HPDE6-E6E7 (cell line): ENCODE measurements at regions not wholly inside any gene's neighbourhood (a gene's known extent, or its start where the extent isn't known, plus 50 kb on each side); places are given as distances from the start of the nearest gene placed in this dataset.
"Not testable (repeated sequence)": the region's sequence is repeated elsewhere in the genome, so short reads cannot be mapped to it uniquely, and the experiment has no call there.

ENCODE experiments used
- DNase-seq: peaks from one replicate; pipeline ENCODE4 v3.0.0; 2011; ENCODE audit warnings: missing footprints; ENCODE audit errors: extremely low spot score

- no peak for DNase-seq
Observed at GRCh38 chr2:31736695-31737454, 156.1 kb upstream of the SRD5A2 start.

- DNase-seq, result no peak
Observed at GRCh38 chr2:31735716-31736115, 155.0 kb upstream of the SRD5A2 start.

GRCh38 chr2:31729442-31730092 is 148.8 kb upstream of the SRD5A2 start:
- peak; percentile 31 for DNase-seq

DNA sequence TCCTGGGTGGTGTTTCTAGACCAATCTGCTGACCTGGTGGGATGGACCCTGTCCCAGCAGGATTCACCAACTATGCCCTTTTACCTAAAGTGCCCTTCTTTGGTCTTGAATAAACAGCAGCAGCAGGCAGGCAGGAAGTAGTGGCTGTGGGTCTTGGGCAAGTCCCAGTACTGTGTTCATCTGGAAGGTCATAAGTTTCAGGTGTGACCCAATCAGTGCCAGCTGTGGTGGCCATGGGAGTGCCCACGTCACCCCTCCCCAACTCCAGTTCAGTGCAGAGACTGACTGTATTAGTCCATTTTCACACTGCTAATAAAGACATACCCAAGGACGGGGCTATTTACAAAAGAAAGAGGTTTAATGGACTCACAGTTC is 148.3 kb upstream of the SRD5A2 start:
- DNase-seq, result no peak

GRCh38 chr2:31728406-31729064 is 147.8 kb upstream of the SRD5A2 start:
- no peak for DNase-seq

DNA sequence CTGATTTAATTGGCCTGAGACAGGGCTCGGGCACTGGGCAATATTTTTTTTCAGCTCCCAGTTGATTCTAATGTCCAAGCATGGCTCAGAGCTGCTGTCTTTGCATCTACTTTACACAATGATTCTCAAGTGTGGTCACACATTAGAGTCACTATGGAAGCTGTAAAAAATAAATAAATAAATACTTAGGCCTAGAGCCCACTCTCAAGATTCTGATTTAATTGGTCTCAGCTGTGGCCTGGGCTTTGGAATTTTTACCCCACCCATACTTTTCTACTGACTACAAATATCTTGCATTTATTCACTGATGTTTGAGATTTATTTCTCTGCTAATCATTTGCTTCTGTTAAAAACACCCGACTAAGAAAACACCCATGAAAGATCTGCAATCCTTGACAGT is 145.7 kb upstream of the SRD5A2 start:
- no peak for DNase-seq

DNA sequence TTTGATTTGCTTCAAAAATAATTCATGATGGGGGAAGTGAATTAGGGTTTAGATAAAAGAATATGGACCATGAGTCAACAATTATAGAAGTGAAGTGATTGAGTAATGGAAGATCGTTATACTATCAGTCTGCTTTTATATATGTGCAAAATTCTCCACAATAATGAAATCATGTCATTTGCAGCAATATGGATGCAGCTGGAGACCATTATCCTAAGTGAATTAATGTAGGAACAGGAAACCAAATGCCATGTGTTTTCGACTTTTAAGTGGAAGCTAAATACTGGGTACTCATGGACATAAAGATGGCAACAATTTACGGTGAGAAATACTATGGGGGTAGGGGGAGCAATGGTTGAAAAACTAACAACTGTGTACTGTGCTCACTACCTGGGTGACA is 144.7 kb upstream of the SRD5A2 start:
- no peak for DNase-seq

- DNase-seq, result no peak
Observed at GRCh38 chr2:31711737-31712136, 131.0 kb upstream of the SRD5A2 start.

DNA sequence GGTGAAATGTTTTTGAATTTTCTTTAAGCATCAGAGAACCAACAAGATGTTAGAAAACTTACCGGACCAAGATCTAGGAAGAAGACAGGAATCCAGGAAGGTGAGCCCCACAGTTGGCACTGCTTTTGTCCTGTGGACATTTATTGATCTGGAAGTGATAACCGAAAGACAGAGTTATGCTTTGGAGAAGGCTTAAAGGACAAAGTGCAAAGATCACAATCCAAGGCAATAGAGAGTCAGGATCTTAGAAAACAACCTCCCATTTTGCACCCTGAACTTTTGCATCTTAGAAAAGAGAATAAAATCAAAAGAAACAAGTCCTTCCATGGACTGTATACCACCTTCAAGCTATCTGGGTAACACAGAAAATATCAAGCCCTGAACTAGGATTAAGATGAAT is 129.4 kb upstream of the SRD5A2 start:
- no peak for DNase-seq

DNA sequence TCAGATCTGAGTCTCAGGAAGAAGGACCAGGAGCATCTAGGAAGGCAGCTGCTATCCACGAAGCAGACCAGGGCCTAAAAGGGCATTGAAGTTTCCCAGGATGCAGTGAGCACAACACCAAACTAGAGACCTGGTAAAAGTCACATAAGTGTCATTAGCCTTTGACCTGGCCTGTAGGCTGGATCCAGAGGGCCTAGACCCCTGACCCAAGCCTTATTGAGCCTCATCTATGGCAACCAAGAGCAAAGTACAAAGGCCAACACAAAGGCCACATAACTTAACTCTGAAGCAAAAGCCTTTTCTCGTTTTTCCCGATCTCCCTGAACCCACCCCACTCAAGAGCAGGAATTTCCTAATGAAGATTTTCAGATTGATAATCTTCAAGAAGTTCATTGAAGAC is 127.3 kb upstream of the SRD5A2 start:
- DNase-seq, result no peak

DNA sequence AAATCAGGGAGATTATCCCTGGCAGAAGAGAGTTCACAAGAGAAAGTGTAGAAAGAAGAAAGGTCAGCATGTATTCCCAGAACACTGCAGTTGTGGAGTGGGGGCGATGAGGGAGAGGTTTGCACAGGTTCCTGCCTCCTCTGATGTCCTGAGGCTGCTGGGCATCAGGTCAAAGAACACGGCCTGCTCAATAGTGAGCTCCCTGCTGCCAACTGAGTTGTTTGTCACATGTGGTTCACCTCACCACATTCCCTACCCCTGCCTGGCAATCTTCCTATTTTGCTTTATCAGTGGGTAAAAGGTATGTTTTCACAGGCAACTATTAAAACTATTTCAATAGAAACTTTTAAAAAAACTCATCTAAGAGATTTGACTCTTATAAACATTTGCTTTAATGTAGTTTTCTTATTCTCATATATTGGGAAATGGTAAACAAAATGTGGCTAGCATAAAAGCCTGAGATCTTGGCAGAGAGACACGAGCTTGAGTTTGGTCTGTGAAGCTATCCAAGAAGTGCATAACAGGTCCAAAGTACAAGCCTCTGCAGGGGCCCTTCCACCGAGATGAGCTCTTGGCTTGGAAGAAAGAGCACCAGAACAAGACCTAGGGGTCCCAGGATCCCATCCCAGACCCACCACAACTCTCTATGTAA is 123.9 kb upstream of the SRD5A2 start:
- no peak for DNase-seq

DNA sequence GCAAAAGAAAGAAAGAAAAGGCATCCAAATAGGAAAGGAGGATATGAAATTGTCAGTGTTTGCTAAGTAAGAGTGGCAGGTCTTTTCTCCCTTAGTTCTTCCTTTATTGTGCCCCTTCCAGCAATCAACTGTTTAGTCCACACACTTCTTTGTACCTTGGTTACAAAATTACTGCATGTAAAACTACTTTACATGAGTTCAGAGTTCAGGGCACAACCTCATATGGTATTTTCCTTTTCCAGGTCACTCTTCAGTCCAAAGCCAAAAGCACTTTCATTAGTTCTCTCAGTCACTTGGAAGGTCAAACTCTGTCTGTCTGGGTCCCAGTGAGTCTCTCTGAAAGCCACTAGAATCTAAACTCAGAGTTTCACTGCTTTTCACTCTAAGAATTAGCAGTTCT is 122.5 kb upstream of the SRD5A2 start:
- DNase-seq, result no peak

- DNase-seq, result no peak
Observed at GRCh38 chr2:31698722-31699121, 118.0 kb upstream of the SRD5A2 start.

DNA sequence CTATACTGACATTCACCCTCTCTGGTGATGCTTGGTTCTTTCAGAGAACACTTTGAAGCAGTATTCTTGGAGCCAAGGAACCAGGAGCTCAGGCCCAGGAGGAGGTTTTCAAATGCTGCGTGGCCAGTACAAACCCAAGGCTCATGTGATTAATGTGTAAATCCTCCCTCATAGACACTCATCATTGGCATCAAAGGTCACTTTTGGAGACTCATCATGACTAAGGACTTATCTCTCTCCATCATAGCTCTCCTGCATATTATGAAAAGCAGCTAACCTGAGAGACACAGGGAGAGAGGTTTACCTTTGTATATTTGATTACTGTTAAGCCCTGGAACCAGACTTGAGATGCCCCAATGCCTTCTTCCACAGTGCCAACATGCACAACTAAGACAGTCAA is 115.3 kb upstream of the SRD5A2 start:
- no peak for DNase-seq

DNA sequence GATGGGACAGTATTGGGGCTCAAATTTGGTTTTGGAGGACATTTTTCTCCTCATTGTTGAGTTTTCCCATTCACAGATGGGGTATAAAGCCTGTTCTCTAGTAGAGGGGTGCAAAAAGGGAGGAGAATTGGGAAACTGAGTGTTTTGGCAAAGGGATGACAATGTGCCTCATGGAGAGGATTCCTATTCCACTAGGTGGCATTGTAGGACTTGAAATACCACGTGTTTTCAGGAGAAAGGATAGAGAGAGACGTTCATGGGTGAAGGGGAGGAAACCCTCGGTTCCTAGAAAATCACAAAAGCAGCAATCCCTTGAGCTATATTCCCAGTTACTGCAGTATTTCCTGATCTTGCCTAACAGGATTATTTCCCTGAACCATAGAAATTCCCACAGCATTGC is 113.7 kb upstream of the SRD5A2 start:
- no peak for DNase-seq

DNA sequence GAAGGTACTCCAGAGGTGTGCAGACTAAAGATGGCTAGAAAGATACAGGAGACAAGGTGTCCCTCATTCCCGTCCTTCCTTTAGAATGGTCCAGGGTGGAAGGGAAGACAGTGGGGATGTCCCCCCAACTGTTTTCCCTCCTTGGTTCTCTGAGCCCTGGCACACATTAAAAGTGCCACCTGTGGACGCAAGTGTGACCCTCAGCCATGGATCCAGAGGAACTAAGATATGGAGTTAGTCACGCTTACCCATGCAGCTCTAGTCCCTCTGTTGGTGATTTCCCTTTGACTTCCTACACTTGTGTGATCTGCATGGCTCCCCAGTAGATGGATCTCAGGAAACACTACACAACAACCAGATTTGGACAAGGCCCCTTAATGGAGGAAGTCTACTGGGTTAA is 113.1 kb upstream of the SRD5A2 start:
- no peak for DNase-seq

- no peak for DNase-seq
Observed at GRCh38 chr2:31688282-31688681, 107.5 kb upstream of the SRD5A2 start.

DNA sequence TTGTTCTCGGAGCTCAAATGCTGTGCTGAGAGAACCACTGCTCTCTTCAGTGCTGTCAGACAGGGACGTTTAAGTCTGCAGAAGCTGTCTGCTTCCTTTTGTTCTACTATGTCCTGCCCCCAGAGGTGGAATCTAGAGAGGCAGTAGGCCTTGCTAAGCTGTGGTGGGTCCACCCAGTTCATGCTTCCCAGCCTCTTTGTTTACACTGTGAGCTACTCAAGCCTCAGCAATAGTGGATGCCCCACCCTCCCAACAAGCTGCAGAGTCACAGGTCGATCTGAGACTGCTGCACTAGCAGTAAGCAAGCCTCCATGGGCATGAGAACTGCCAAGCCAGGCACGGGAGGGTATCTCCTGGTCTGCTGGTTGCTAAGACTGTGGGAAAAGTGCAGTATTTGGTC is 102.8 kb upstream of the SRD5A2 start:
- not testable (repeated sequence) for DNase-seq

DNA sequence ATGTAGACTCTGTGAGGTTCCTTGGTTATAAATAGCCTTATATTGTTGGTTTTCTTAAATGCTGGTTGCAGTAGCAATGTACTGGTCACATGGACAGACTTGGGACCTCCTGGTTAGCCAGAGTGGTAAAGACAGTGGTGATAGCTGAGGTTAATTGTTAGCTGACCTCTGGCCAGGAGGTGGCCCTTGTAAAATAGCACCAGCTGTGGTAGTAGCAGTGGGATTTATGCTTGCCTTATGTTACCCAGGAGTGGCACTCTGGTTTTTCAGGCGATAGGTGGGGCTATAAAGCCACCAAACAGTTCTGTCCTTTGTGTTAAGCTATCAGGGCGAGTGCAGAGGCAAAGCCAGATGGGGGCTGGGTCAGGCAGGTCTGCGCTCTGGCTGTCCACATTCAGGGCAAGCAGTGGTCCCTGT is 94.8 kb upstream of the SRD5A2 start:
- no peak for DNase-seq

DNA sequence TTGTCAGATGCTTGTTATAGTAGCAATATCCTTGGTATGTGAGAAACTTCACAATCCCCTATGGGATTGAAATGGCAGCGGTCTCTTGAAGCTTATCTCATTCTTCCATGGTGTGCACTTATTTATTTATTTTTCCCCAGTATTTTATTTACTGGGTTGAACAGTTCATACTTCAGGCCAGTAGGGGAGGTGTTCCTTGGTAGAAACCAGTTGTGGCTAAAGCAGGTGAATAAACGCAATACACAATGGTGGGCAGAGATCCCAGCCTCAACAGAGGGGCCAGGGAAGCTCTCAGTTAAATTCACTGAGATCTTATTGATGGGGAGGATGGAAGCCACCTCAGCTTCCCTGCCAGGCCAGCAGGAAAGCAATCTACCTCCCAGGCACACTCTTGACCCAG is 93.7 kb upstream of the SRD5A2 start:
- no peak for DNase-seq

- DNase-seq, result no peak
Observed at GRCh38 chr2:31666878-31667277, 86.1 kb upstream of the SRD5A2 start.

- DNase-seq, result no peak
Observed at GRCh38 chr2:31664949-31665724, 84.4 kb upstream of the SRD5A2 start.
